Esophagus muscularis mucosa (tissue), 4 donors: ENCODE measurements at regions not wholly inside any gene's neighbourhood (a gene's known extent, or its start where the extent isn't known, plus 50 kb on each side); places are given as distances from the start of the nearest gene placed in this dataset.

ENCODE experiments used
- DNase-seq: peaks from one replicate; pipeline ENCODE4 v3.0.0-alpha.2; 2017; ENCODE audit errors: extremely low spot score
- H3K27ac ChIP-seq, 4 donors: fragments of 200-600 bp; sonication (generic); replicated peaks in 1 of 4; 1 replicate in 3 of 4; 2 replicates in 1 of 4; pipeline ENCODE4 v1.5.1; 2016 to 2019; ENCODE audit warnings: mild to moderate bottlenecking in 1 of 4
- H3K27me3 ChIP-seq, 4 donors: fragments of 200-600 bp; sonication (generic); one replicate each; pipeline versions ENCODE4 v1.5.1 to v1.6.0; 2016 to 2019
- H3K36me3 ChIP-seq, 4 donors: fragments of 200-600 bp; sonication (generic); one replicate each; pipeline ENCODE4 v1.5.1; 2016 to 2019
- H3K4me1 ChIP-seq, 4 donors: fragments of 200-600 bp; sonication (generic); one replicate each; pipeline ENCODE4 v1.5.1; 2016 to 2019
- H3K4me3 ChIP-seq, 4 donors: fragments of 200-600 bp; sonication (generic); 1 replicate in 2 of 4; 2 replicates in 2 of 4; pipeline ENCODE4 v1.5.1; 2016 to 2019; ENCODE audit warnings: mild to moderate bottlenecking in 4 of 4, moderate library complexity in 1 of 4
- H3K9me3 ChIP-seq, 4 donors: fragments of 200-600 bp; sonication (generic); 1 replicate in 3 of 4; 2 replicates in 1 of 4; pipeline ENCODE4 v1.5.1; 2016 to 2019
- CTCF ChIP-seq, 3 experiments: fragments of 200-600 bp in 2 of 3; fragments of 450-650 bp in 1 of 3; sonication (generic) in 2 of 3; IDR thresholded peaks; one replicate each; pipeline ENCODE4 v1.5.1; 2017 to 2019; ENCODE audit warnings: antibody characterized with exemption in 3 of 3, mild to moderate bottlenecking in 2 of 3, moderate library complexity in 1 of 3
- EP300 ChIP-seq: sonication (generic); formaldehyde crosslinking; IDR thresholded peaks from one replicate; pipeline ENCODE4 v1.6.1; 2017; ENCODE audit warnings: antibody characterized with exemption
- POLR2A ChIP-seq: fragments of 450-650 bp; IDR thresholded peaks from one replicate; pipeline ENCODE4 v1.6.1; 2017; ENCODE audit warnings: antibody characterized with exemption, moderate library complexity, mild to moderate bottlenecking, low read depth
- POLR2AphosphoS5 ChIP-seq, 2 donors: sonication (generic); formaldehyde crosslinking; IDR thresholded peaks; one replicate each; pipeline ENCODE4 v1.6.1; 2017; ENCODE audit warnings: antibody characterized with exemption in 2 of 2
- WGBS: methylation state at CpG from one replicate; pipeline ENCODE4 v1.1.5; 2018; 5-methylcytosine and 5-hydroxymethylcytosine counted together
- intact Hi-C: fragments of 100-400 bp; cut with DNase I; formaldehyde crosslinking; loops from one replicate; pipeline ENCODE4 v1.15.1; 2023

- Histone ChIP-seq H3K36me3 (no peaks in the 10 kb centered on the region), H3K4me1 (peaks cover 0 to 3% (median 0%) of the 10 kb centered on the region in 4 donors), H3K4me3 (no peak overlapping the region), H3K27me3 (no peaks in the 10 kb centered on the region), H3K27ac (no peak overlapping the region), H3K9me3 (no peaks in the 10 kb centered on the region)
- intact Hi-C loops: no loop called here
- no peak for TF ChIP-seq EP300
- TF ChIP-seq CTCF (IDR thresholded peaks at IDR 0.05): no peak
- no peak for TF ChIP-seq POLR2A
- TF ChIP-seq POLR2AphosphoS5 (IDR thresholded peaks at IDR 0.05): no peak
- 49% methylated on average over 6 of the region's 6 CpGs for WGBS
- DNase-seq: no peak
Measured at GRCh38 chr20:7207186-7207798, 439.8 kb downstream of the BMP2 start.

GRCh38 chr20:7210910-7211309 is 443.4 kb downstream of the BMP2 start:
- Histone ChIP-seq H3K27ac (no peak overlapping the region), H3K27me3 (no peaks in the 10 kb centered on the region), H3K36me3 (no peaks in the 10 kb centered on the region), H3K9me3 (no peaks in the 10 kb centered on the region), H3K4me1 (peaks cover 0 to 3% (median 0%) of the 10 kb centered on the region in 4 donors), H3K4me3 (no peak overlapping the region)
- no peak for DNase-seq
- WGBS: 81% methylated on average over 4 of the region's 4 CpGs
- intact Hi-C loops: no loop called here
- TF ChIP-seq POLR2A (no peak), POLR2AphosphoS5 (IDR thresholded peaks at IDR 0.05) (no peak), EP300 (no peak), CTCF (IDR thresholded peaks at IDR 0.05) (no peak)

GRCh38 chr20:7214081-7214740 is 446.7 kb downstream of the BMP2 start:
- TF ChIP-seq EP300: no peak
- TF ChIP-seq POLR2AphosphoS5 (IDR thresholded peaks at IDR 0.05): no peak
- TF ChIP-seq CTCF (IDR thresholded peaks at IDR 0.05): no peak
- TF ChIP-seq POLR2A: no peak
- DNase-seq: no peak

GRCh38 chr20:7217606-7218005 is 450.1 kb downstream of the BMP2 start:
- Histone ChIP-seq H3K27me3 (no peaks in the 10 kb centered on the region), H3K9me3 (no peaks in the 10 kb centered on the region), H3K36me3 (no peaks in the 10 kb centered on the region), H3K27ac (no peak overlapping the region), H3K4me3 (no peak overlapping the region), H3K4me1 (no peaks in the 10 kb centered on the region)
- 68% methylated on average over 1 of the region's 1 CpG for WGBS
- intact Hi-C loops: no loop called here
- no peak for DNase-seq
- TF ChIP-seq CTCF (IDR thresholded peaks at IDR 0.05) (no peak), EP300 (no peak), POLR2A (no peak), POLR2AphosphoS5 (IDR thresholded peaks at IDR 0.05) (no peak)

More at GRCh38 chr20:7214081-7214740, 446.7 kb downstream of the BMP2 start:
- Histone ChIP-seq H3K9me3 (no peaks in the 10 kb centered on the region), H3K36me3 (no peaks in the 10 kb centered on the region), H3K27me3 (no peaks in the 10 kb centered on the region), H3K4me1 (peaks cover 0 to 3% (median 0%) of the 10 kb centered on the region in 4 donors), H3K27ac (no peak overlapping the region), H3K4me3 (no peak overlapping the region)
- 96% methylated on average over 3 of the region's 3 CpGs for WGBS
- intact Hi-C loops: no loop called here
